Loucy (cell line): ENCODE measurements at regions not wholly inside any gene's neighbourhood (a gene's known extent, or its start where the extent isn't known, plus 50 kb on each side); places are given as distances from the start of the nearest gene placed in this dataset.

Source experiments
- H2AFZ ChIP-seq: fragments of 200-600 bp; sonication (generic); 2 replicates; pipeline ENCODE4 v1.6.0; 2016; ENCODE audit warnings: antibody characterized with exemption, mild to moderate bottlenecking, low read length, moderate library complexity
- H3F3A ChIP-seq: fragments of 200-600 bp; 2 replicates; pipeline ENCODE4 v1.6.0; 2016; ENCODE audit warnings: antibody characterized with exemption, low read depth, mild to moderate bottlenecking
- H3K27me3 ChIP-seq: fragments of 200-600 bp; sonication (generic); 2 replicates; pipeline ENCODE4 v1.6.1; 2014; ENCODE audit warnings: low read length, mild to moderate bottlenecking; ENCODE audit not compliant: insufficient read depth, poor library complexity, severe bottlenecking
- H3K36me3 ChIP-seq: fragments of 200-600 bp; sonication (generic); 2 replicates; pipeline ENCODE4 v1.6.1; 2016; ENCODE audit warnings: low read length; ENCODE audit not compliant: insufficient read depth
- H3K4me1 ChIP-seq: fragments of 200-600 bp; sonication (generic); 2 replicates; pipeline ENCODE4 v1.5.1; 2014; ENCODE audit warnings: low read length, mild to moderate bottlenecking; ENCODE audit not compliant: insufficient read depth, poor library complexity, severe bottlenecking
- H3K4me2 ChIP-seq: fragments of 200-600 bp; sonication (generic); 2 replicates; pipeline ENCODE4 v1.6.0; 2014; ENCODE audit warnings: antibody characterized with exemption, low read length, low read depth, mild to moderate bottlenecking; ENCODE audit not compliant: poor library complexity, severe bottlenecking
- H3K4me3 ChIP-seq: fragments of 200-600 bp; sonication (generic); 2 replicates; pipeline ENCODE4 v1.5.1; 2014; ENCODE audit warnings: low read length, mild to moderate bottlenecking, mixed read lengths; ENCODE audit not compliant: poor library complexity, severe bottlenecking
- H3K79me2 ChIP-seq: fragments of 200-600 bp; sonication (generic); 2 replicates; pipeline ENCODE4 v1.6.1; 2014; ENCODE audit warnings: low read length; ENCODE audit not compliant: insufficient read depth
- H3K9ac ChIP-seq: fragments of 200-600 bp; sonication (generic); 2 replicates; pipeline ENCODE4 v1.6.0; 2014; ENCODE audit warnings: mild to moderate bottlenecking, low read depth, low read length, moderate library complexity; ENCODE audit not compliant: poor library complexity, severe bottlenecking
- H3K9me2 ChIP-seq: fragments of 200-600 bp; sonication (generic); replicated peaks from 2 replicates; pipeline ENCODE4 v1.6.1; 2016; ENCODE audit warnings: low read depth, low read length, mixed read lengths
- H3K9me3 ChIP-seq: fragments of 200-600 bp; sonication (generic); 2 replicates; pipeline ENCODE4 v1.6.1; 2014; ENCODE audit warnings: mild to moderate bottlenecking, antibody characterized with exemption, low read length, low read depth; ENCODE audit not compliant: insufficient read depth
- H4K20me1 ChIP-seq: fragments of 200-600 bp; sonication (generic); 2 replicates; pipeline ENCODE4 v1.6.0; 2014; ENCODE audit warnings: antibody characterized with exemption, low read length, mild to moderate bottlenecking; ENCODE audit not compliant: insufficient read depth, poor library complexity, severe bottlenecking
- CTCF ChIP-seq: fragments of 200-600 bp; sonication (generic); conservative IDR thresholded peaks from 2 replicates; pipeline ENCODE4 v1.5.1; 2014; ENCODE audit warnings: mild to moderate bottlenecking, antibody characterized with exemption, low read length
- EZH2phosphoT487 ChIP-seq: fragments of 200-600 bp; IDR thresholded peaks from 2 replicates; pipeline ENCODE4 v1.6.1; 2018; ENCODE audit warnings: antibody characterized with exemption, mild to moderate bottlenecking, moderate library complexity, borderline replicate concordance

GRCh38 chr2:66699416-66699792 lies 264.5 kb downstream of the MEIS1 start:
- Histone ChIP-seq H3F3A (no peaks in the 10 kb centered on the region), H2AFZ (no peak overlapping the region), H3K4me3 (no peak overlapping the region), H3K9ac (no peak overlapping the region), H3K36me3 (no peaks in the 10 kb centered on the region), H4K20me1 (no peaks in the 10 kb centered on the region), H3K9me3 (no peaks in the 10 kb centered on the region), H3K4me1 (no peaks in the 10 kb centered on the region), H3K4me2 (no peak overlapping the region), H3K27me3 (no peaks in the 10 kb centered on the region), H3K9me2 (no peaks in the 10 kb centered on the region), H3K79me2 (no peaks in the 10 kb centered on the region)
- TF ChIP-seq CTCF, result no peak
- TF ChIP-seq EZH2phosphoT487, result no peak

- Histone ChIP-seq H3K4me1 (no peaks in the 10 kb centered on the region), H3K36me3 (no peaks in the 10 kb centered on the region), H3K4me3 (no peak overlapping the region), H3F3A (no peaks in the 10 kb centered on the region), H3K4me2 (no peak overlapping the region), H3K9me2 (no peaks in the 10 kb centered on the region), H4K20me1 (no peaks in the 10 kb centered on the region), H3K9me3 (no peaks in the 10 kb centered on the region), H3K27me3 (no peaks in the 10 kb centered on the region), H3K9ac (no peak overlapping the region), H2AFZ (no peak overlapping the region), H3K79me2 (no peaks in the 10 kb centered on the region)
- TF ChIP-seq EZH2phosphoT487 (no peak), CTCF (no peak)
Measured at GRCh38 chr2:66699793-66700676, 265.1 kb downstream of the MEIS1 start.

GRCh38 chr2:66700677-66701066 lies 265.7 kb downstream of the MEIS1 start:
- Histone ChIP-seq H3K4me2 (no peak overlapping the region), H3K79me2 (no peaks in the 10 kb centered on the region), H3K4me1 (no peaks in the 10 kb centered on the region), H3F3A (no peaks in the 10 kb centered on the region), H3K4me3 (no peak overlapping the region), H3K36me3 (no peaks in the 10 kb centered on the region), H3K9me3 (no peaks in the 10 kb centered on the region), H2AFZ (no peak overlapping the region), H3K27me3 (no peaks in the 10 kb centered on the region), H4K20me1 (no peaks in the 10 kb centered on the region), H3K9me2 (no peaks in the 10 kb centered on the region), H3K9ac (no peak overlapping the region)
- TF ChIP-seq EZH2phosphoT487, result no peak
- TF ChIP-seq CTCF, result no peak
